ENCODE measurements at regions not wholly inside any gene's neighbourhood (a gene's known extent, or its start where the extent isn't known, plus 50 kb on each side); places are given as distances from the start of the nearest gene placed in this dataset.

GRCh38 chrX:107551546-107551945, 76.8 kb upstream of the PRPS1 start:
- Histone ChIP-seq H2BK20ac (ENCODE audit: low read length) (no peak overlapping the region), H3K4me3 (ENCODE audit: extremely low read depth in 1 of 4, insufficient read depth in 2 of 4, low read depth in 3 of 4, low read length in 4 of 4) (no peak overlapping the region), H3K56ac (replicated peaks; ENCODE audit: insufficient read length, low read depth, low read length) (no peak overlapping the region), H4K8ac (ENCODE audit: extremely low read depth, insufficient read depth, low read length) (no peak overlapping the region), H2AK5ac (ENCODE audit: low read depth, low read length) (no peak overlapping the region), H3K14ac (ENCODE audit: insufficient read length) (no peak overlapping the region), H3K4ac (replicated peaks; ENCODE audit: insufficient read length, low read depth, low read length) (no peak overlapping the region), H4K5ac (ENCODE audit: insufficient read length, low read depth, low read length) (no peak overlapping the region), H3K23me2 (ENCODE audit: low read depth, low read length) (no peaks in the 10 kb centered on the region), H2AFZ (ENCODE audit: low read length) (no peak overlapping the region), H4K20me1 (replicated peaks in 1 of 2; ENCODE audit: control insufficient read depth in 1 of 2, insufficient read depth in 2 of 2, low read length in 2 of 2) (no peaks in the 10 kb centered on the region), H2BK15ac (ENCODE audit: low read length) (no peak overlapping the region), H3K4me2 (ENCODE audit: insufficient read depth in 1 of 2, low read depth in 2 of 2, low read length in 2 of 2) (no peak overlapping the region), H3K18ac (ENCODE audit: extremely low read depth, low read length) (no peak overlapping the region), H2BK5ac (ENCODE audit: low read depth, low read length) (no peak overlapping the region), H3K79me1 (ENCODE audit: low read depth, low read length) (no peaks in the 10 kb centered on the region), H4K91ac (replicated peaks; ENCODE audit: insufficient read length, low read length) (no peak overlapping the region), H3K36me3 (ENCODE audit: control insufficient read depth in 2 of 4, insufficient read depth in 4 of 4, low read length in 3 of 4) (no peaks in the 10 kb centered on the region), H2BK12ac (ENCODE audit: low read depth, low read length) (no peak overlapping the region), H2BK120ac (replicated peaks; ENCODE audit: low read depth, low read length) (no peak overlapping the region), H3K79me2 (ENCODE audit: control insufficient read depth in 1 of 2, insufficient read depth in 2 of 2, low read length in 2 of 2) (no peaks in the 10 kb centered on the region), H3K4me1 (replicated peaks in 1 of 4; ENCODE audit: control insufficient read depth in 3 of 4, insufficient read depth in 4 of 4, low read length in 3 of 4) (no peaks in the 10 kb centered on the region), H3K27me3 (replicated peaks in 1 of 4; ENCODE audit: control insufficient read depth in 3 of 4, extremely low read depth in 1 of 4, insufficient read depth in 3 of 4, low read length in 3 of 4) (no peaks in the 10 kb centered on the region), H3K27ac (ENCODE audit: low read depth, low read length) (no peak overlapping the region), H3K23ac (ENCODE audit: insufficient read length) (no peak overlapping the region), H3K9ac (replicated peaks in 1 of 4; ENCODE audit: extremely low read depth in 1 of 4, low read depth in 3 of 4, low read length in 3 of 4) (no peak overlapping the region), H3K9me3 (ENCODE audit: insufficient read depth in 2 of 2, low read depth in 1 of 2, low read length in 1 of 2) (no peaks in the 10 kb centered on the region)
- TF ChIP-seq CBX5 (IDR thresholded peaks at IDR 0.05; ENCODE audit: low read depth, low read length) (no peak), SIRT6 (IDR thresholded peaks at IDR 0.05; ENCODE audit: low read length) (no peak), HDAC6 (IDR thresholded peaks at IDR 0.05; ENCODE audit: low read depth, low read length) (no peak), RBBP5 (IDR thresholded peaks at IDR 0.05; ENCODE audit: borderline replicate concordance, low read depth, low read length) (no peak), BRCA1 (IDR thresholded peaks at IDR 0.05; ENCODE audit: low read depth, low read length) (no peak), TCF12 (IDR thresholded peaks at IDR 0.05; ENCODE audit: low read depth, low read length) (no peak), SP4 (IDR thresholded peaks at IDR 0.05; ENCODE audit: low read length) (no peak), JUN (IDR thresholded peaks at IDR 0.05; ENCODE audit: low read depth, low read length) (no peak), YY1 (IDR thresholded peaks at IDR 0.05; ENCODE audit: low read depth, low read length) (no peak), TAF1 (IDR thresholded peaks at IDR 0.05; ENCODE audit: low read depth, low read length) (no peak), EGR1 (IDR thresholded peaks at IDR 0.05; ENCODE audit: borderline replicate concordance, low read depth, low read length) (no peak), POLR2A (IDR thresholded peaks at IDR 0.05; ENCODE audit: control extremely low read depth in 1 of 2, low read depth in 2 of 2, low read length in 2 of 2) (no peak), SUZ12 (IDR thresholded peaks at IDR 0.05; ENCODE audit: low read length) (no peak), POU5F1 (IDR thresholded peaks at IDR 0.05; ENCODE audit: low read depth, low read length) (no peak), JUND (IDR thresholded peaks at IDR 0.05; ENCODE audit: low read length) (no peak)
- DNase-seq (ENCODE audit: low read depth in 1 of 2, low spot score in 2 of 2) (no peak), FAIRE-seq (no peak)
- 91% methylated on average over 7 of the region's 7 CpGs; no CpG with 5 or more reads in 1 of the 2 experiments for WGBS, 2 experiments (ENCODE audit: extremely low coverage in 1 of 2, insufficient coverage in 1 of 2, insufficient read length in 1 of 2, insufficient replicate concordance in 2 of 2, low coverage in 1 of 2, low lambda C conversion rate in 2 of 2, missing lambda C conversion rate in 1 of 2)
- ChIA-PET POLR2A (ENCODE audit: partially characterized antibody) (no interaction called here), CTCF (ENCODE audit: partially characterized antibody) (no interaction called here)

Measured in H1 (cell line).